Forelimb muscle (tissue), 1 donor: ENCODE measurements at regions not wholly inside any gene's neighbourhood (a gene's known extent, or its start where the extent isn't known, plus 50 kb on each side); places are given as distances from the start of the nearest gene placed in this dataset.
"Not testable (repeated sequence)": the region's sequence is repeated elsewhere in the genome, so short reads cannot be mapped to it uniquely, and the experiment has no call there.

Experiments
- DNase-seq: peaks from one replicate; pipeline ENCODE4 v3.0.0-alpha.2; 2013; ENCODE audit warnings: low read depth

- DNase-seq = no peak
Observed at GRCh38 chr6:144652292-144652891, 367.3 kb downstream of the UTRN start.

- no peak for DNase-seq
Observed at GRCh38 chr6:144653885-144654505, 368.9 kb downstream of the UTRN start.

DNA sequence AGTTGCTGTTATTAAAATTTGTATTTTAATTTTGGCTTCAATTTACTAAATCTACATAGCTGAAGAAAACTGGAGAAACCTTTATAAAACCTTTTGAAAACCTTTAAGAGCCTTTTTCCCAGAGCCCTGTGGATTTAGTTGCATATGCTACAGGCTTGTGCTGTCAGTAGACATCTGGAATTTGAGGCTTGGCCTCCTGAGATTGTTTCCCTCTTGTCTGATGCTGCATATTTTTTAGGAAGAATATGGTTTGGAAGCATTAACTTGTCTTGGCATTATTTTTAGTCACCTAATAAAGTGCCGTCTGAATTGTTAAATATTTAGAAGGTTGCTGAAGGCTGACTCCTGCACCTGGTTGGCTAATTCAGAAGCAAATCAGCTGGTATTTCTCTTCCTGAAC is 369.4 kb downstream of the UTRN start:
- DNase-seq = no peak

DNA sequence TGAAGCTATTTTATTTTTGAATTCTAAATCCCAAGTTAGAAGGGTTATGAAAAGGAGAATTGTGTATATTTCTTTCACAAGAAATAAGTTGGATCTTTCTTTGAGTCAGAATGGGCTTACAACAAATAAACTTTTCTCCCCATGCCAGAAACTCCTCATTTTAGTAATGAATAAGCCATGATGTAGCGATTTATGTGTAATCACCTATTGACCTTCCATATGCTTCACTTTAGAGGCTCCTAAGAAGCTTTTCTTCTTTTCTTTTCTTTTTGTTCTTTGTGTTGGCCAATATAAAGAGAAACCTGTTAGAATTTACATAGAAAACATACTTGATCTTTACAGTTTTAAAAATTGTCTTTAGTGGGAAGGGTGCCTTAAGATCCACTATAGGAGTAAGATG is 370.2 kb downstream of the UTRN start:
- DNase-seq = no peak

DNA sequence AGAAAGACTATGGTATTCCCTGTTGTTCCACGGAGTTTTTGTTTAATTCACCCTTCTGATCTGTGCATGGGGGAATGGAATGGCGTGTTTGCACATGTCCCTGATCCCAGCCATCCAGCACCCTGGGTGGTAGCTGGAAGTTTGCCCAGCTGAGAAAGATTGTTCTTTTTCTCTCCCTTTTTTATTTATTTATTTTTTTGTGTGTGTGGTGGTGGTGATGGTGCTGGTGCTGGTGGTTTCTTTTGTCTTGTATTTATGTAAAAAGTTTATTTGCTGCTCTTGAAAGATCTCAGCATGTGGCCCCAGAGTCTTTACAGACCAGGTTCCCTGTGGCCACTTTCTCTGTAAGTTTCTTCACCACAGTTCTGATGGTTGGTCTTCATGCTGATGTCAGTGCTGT is 372.6 kb downstream of the UTRN start:
- no peak for DNase-seq

DNA sequence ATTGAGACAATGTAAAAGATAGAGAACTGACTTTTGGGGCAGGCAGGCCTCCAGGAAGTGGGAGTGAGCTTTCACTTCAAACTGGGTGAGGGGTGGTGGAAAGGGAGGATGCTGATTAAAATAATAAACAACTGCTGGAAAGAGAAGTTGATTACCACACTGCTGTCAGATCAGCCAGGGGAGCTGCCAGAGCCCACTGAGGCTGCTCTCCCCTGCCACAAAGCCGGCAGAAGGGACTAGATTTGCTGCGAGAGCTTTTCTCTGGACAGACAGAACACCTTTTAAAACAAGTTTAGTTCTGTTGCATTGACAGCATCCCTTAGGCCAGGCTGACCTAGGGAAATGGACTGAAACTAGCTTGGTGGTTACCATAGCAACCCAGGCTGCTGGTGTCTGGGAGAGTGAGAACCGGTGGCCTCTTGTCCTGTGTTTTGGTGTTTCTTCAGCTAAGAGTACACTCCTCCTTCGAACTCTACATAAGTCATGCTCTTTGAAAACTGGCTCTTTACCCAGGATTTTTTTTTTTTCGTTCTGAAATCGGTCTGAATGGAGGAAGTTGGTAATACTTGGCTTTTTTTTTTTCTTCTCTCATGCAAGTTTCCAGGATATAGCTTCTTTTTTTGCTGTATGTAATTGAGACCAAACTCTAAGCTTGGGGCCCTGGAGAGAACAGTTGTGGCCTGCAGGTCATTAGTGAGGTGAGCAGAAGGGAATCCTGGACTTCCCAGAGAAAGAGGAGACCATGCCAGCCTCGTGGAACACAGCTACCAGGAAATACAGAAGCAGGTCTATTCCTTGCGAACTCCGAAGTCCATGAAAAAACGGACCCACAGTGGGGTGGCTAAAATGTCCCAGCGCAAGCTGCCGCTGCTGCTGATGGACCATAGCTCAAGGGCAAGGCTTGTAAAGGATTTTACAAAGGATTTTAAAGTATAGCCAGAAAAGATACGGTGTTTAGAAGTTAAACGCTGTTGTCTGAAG is 374.4 kb downstream of the UTRN start:
- DNase-seq = no peak

DNA sequence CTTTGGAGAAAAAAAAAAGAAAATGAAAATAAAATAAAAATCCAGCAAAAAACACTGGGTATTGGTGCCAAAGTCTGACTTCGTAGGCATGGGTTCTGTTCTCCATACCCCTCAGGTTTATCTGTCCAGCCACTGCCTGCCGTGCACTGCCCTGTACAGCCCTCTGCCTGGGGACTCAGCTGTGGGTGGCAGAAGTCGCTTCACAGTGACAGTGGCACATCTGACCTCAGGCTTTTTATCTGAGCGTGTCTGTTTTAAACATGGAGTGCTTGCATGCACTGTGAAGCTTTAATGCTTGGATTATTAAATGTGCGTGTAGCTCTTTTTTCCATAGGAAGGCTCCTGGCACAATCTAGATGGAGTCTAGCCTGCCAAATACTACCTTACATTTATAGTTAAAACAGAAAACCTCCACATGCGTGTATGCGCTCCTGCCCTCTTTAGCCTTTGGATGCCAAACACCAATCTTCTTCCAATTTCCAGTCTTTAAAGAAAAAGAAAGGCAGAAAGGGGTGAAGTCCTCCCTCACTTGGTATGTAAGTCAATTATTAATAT is 375.5 kb downstream of the UTRN start:
- DNase-seq = no peak

- no peak for DNase-seq
Observed at GRCh38 chr6:144661116-144661806, 376.1 kb downstream of the UTRN start.

DNA sequence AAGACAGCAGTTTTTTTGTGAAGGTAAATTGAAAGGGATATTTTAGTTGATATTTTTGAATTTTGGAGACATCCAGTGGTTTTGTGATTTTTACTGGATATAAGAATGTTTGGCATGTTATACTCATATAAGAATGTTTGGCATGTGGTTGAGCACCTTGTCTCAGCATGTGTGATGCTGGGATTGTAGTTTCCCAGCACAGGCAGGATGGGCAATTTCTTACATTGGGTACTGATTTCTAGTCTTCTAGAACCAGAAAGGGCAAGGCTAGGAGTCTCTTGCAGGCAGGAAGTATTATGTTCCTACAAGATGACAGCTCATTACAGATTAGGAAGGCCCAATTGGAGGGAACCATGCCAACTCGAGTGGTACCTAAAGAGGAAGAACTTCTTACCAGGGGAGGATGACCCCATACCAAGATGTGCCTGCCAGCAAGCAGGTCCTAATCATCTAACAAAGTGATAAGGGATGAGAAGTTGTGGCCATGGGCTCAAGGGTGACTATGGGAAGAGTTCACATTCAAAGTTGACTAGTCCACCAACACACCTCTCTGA is 377.8 kb downstream of the UTRN start:
- no peak for DNase-seq

- no peak for DNase-seq
Observed at GRCh38 chr6:144664281-144664680, 379.1 kb downstream of the UTRN start.

DNA sequence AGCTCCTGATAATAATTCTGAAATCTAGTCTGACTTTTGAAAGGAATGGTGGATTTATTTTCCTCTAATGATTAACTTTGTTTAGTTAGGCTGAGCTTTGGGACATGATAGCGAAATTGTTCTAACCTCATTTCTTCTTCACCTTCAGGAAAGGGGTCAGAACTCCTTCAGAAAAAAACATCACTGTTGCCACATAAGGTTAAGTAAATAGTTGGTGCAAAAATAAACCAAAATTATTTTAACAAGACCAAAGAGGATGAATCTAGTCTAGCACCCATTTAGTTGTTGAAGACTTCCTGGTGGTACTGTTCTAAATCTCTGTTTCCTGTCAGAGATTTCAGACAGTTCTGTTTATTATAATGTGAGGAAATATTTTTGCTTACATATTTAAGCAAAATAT is 379.8 kb downstream of the UTRN start:
- DNase-seq = no peak

DNA sequence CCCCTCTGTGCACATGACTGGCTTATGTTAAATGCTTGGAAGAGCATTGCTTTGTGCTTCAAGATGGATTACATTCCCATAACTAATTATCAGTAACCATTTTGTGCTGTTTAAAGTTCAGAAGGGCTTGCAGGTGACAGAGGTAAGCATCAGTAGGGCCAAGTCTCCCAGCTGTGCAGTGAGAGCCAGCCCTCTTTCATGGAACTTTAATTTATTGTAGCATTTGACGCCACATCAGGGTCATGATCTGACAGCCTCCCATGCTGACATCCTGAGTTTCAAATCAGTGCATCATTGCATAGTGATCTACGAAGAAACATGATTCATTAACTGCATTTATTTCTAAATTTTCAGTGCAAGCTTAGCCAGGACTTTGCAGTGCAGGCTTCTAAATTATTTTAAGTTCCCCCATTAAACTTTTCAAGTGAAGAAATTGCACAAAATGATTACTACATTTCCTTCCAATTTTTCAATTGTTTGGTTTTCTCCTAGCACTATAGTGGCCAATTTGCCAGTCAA is 380.9 kb downstream of the UTRN start:
- no peak for DNase-seq

- no peak for DNase-seq
Observed at GRCh38 chr6:144666781-144667180, 381.6 kb downstream of the UTRN start.

DNA sequence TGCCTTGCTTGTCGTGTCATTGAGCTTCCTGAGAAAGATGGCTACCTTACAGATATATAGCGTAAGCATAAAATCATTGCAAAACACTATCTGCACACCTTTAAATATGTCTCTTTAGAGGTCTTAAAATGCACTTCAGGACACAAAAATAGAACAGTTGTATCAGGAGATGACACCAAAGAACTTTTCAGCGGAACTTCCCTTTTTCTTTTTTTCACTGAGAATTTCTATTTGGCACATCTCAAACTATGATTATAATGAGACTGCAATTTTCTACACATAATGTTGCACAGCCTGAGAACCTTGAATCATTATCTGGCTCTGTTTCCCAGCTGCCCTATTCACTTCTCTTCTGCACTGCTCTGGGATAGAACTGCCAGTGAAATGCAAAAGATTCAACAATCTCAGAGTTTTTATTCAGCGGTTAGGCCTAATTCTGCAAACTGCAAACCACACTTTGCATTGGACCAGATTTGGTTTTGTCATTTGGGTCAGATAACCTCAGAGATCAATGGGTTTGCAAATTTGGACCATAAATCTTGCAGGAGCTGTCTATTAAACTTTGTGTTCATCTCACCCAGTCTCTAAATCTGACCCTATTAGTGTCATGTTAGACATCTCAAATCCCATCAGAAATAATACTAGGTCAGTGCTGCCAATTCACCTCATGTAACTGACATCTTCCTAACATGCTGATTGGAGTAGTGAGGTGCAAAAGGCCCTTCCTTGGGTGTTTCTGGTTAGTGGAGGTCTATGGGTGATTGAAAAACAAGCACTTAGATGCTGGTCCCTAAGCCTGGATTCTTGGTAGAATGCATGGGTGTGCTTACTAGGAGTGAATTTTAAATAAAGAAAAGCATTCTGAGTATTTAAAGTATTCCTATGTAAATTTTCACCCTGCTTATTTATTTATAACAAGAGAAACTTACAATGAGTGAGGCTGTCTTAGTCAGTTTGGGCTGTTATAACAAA is 382.7 kb downstream of the UTRN start:
- no peak for DNase-seq

- DNase-seq = not testable (repeated sequence)
Observed at GRCh38 chr6:144670259-144670658, 385.1 kb downstream of the UTRN start.

- DNase-seq = no peak
Observed at GRCh38 chr6:144673807-144674206, 388.7 kb downstream of the UTRN start.

DNA sequence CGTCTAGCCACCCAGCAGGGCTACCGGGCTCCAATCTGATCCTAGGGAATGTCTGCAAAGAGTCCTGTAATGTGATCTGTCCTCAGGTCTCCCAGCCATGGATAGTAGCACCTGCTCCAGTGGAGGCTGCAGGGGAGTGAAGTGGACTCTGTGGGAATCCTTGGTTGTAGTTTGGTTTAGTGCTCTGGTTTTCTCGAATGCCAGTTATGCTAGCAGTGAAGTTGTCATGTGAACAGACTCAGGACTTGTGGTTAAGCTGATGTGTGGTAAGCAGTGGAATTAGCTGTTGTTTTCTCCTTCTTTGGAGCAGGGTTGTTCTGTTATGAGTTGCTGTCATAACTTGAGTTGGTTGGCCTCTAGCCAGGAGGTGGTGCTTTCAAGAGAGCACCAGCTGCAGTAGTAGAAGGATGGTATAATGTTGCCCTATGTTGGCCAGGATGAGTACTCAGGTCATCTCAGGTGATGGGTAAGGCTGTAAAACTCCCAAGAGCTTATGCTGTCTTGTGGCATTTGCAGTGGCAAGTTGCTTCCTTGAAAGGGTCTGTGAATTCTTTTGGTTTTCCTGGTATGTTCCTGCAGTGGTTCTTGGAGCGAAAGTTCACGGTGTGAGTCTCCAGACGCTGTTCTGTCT is 390.2 kb downstream of the UTRN start:
- DNase-seq = no peak

- DNase-seq = not testable (repeated sequence)
Observed at GRCh38 chr6:144676310-144676709, 391.2 kb downstream of the UTRN start.

DNA sequence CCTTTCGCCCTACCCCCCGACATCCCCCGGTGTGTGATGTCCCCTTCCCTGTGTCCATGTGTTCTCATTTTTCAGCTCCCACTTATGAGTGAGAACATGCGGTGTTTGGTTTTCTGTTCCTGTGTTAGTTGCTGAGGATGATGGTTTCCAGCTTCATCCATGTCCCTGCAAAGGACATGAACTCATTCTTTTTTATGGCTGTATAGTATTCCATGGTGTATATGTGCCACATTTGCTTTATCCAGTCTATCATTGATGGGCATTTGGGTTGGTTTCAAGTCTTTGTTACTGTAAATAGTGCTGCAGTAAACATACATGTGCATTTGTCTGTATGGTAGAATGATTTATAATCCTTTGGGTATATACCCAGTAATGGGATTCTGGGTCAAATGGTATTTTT is 392.1 kb downstream of the UTRN start:
- DNase-seq = not testable (repeated sequence)

DNA sequence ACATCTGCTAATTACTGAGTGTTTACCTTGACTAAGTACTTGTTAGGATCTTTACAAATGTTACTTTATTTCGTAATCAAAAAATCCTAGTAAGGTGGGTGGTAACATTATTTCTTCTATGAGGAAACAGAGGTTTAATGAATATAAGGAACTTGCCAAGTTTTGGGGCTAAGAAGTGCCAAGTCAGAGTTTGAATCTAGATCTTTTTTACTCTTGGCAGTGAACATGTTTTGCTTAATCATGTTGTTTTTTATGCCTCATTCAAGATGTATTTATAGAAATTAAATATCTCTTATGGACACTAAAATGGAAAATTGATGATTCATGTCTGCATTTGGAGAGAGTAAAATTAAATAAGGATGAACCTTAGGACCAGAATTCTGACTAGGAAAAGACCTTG is 393.7 kb downstream of the UTRN start:
- no peak for DNase-seq
